Calu3 (cell line): ENCODE measurements at regions not wholly inside any gene's neighbourhood (a gene's known extent, or its start where the extent isn't known, plus 50 kb on each side); places are given as distances from the start of the nearest gene placed in this dataset.

Experiments used
- BruUV-seq: library from RNA; stranded (reverse); fragments of 400-500 nt; replicated peaks from 2 replicates; lab custom pipeline; 2021; lab: Mats Ljungman, UMichigan
- CTCF ChIA-PET: fragments of 300-600 bp; sonication (Branson Sonifier 250); formaldehyde crosslinking; loops from one replicate; lab custom pipeline; 2022; ENCODE audit warnings: antibody characterized with exemption; lab: Charles Lee
- DNase-seq: peaks from one replicate; pipeline ENCODE4 v3.0.0; 2022
- H3K27ac Mint-ChIP-seq: one replicate; pipeline ENCODE4 v1.8.0; 2022; ENCODE audit warnings: mixed read lengths; ENCODE audit not compliant: unreplicated experiment
- H3K27me3 Mint-ChIP-seq: one replicate; pipeline ENCODE4 v1.8.0; 2022; ENCODE audit warnings: mixed read lengths; ENCODE audit not compliant: unreplicated experiment
- H3K36me3 Mint-ChIP-seq: one replicate; pipeline ENCODE4 v1.8.0; 2022; ENCODE audit warnings: mild to moderate bottlenecking, moderate library complexity, mixed read lengths; ENCODE audit not compliant: insufficient read depth, unreplicated experiment
- H3K4me1 Mint-ChIP-seq: one replicate; pipeline ENCODE4 v1.8.0; 2022; ENCODE audit warnings: mild to moderate bottlenecking, low read depth, mixed read lengths; ENCODE audit not compliant: unreplicated experiment
- H3K4me3 Mint-ChIP-seq: one replicate; pipeline ENCODE4 v1.8.0; 2022; ENCODE audit warnings: mild to moderate bottlenecking, low read depth, moderate library complexity, mixed read lengths; ENCODE audit not compliant: unreplicated experiment
- H3K9me3 Mint-ChIP-seq: one replicate; pipeline ENCODE4 v1.8.0; 2022; ENCODE audit warnings: low read depth, mixed read lengths; ENCODE audit not compliant: unreplicated experiment
- CTCF ChIP-seq: fragments of 200-600 bp; IDR thresholded peaks from one replicate; pipeline ENCODE4 v1.8.0; 2022; ENCODE audit warnings: antibody characterized with exemption; ENCODE audit not compliant: unreplicated experiment
- intact Hi-C: fragments of 100-400 bp; cut with micrococcal nuclease; formaldehyde crosslinking; loops from one replicate; pipeline ENCODE4 v1.10.0; 2022; ENCODE audit not compliant: unreplicated experiment

DNA sequence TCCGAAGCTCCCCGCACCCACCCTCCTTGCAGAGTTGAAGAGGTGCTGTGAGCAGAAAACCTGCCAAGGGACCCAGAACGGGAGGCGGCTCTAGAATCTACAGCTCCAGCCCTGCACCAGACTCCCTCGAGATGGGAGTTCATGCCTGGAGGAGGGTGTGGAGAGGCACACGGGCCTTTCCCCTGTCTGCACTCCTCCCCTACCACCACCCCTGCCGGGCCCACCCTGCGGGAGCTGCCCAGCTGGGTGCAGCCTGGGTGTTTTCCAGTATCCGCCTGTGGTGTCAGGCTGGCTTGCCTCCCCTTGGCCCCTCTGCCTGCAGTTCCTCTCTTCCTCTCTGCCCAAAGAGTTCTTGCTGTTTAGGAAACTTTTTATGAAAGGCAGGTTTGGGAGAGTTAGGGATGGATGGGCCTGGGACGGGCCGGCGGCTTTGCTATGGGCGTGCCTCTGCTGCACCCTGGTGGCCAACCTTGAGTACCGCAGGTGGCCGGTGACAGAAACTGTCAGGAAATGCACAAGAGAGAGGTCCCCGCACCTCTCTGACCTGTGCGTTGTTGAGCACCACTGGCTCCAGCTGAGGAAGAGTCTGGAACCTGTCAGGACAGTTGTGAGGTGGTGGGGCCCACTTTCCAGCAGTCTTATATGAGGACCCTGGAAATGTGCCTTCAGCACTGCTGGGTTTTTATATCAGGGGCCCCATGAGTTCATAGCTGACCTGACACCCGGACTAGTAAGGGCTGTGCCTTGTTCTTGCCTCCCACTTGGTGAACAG lies 354.1 kb downstream of the SEC14L1 start:
- TF ChIP-seq CTCF: peak; percentile 95
- CTCF ChIA-PET: interaction anchor here (1.0 to 3.1 kb wide), 5 partner anchors 22 to 164 kb away, joined by 3 to 7 read pairs (median 4); no protein-coding TSS in a partner anchor
- no peaks in the 10 kb centered on the region for H3K9me3 Mint-ChIP-seq
- no peak overlapping the region for H3K4me3 Mint-ChIP-seq
- no peaks in the 10 kb centered on the region for H3K27me3 Mint-ChIP-seq
- H3K36me3 Mint-ChIP-seq: peaks cover 69% of the 10 kb centered on the region
- intact Hi-C loops: loop anchor here (2.0 to 5.0 kb wide), 2 partner anchors 64 to 163 kb away; no protein-coding TSS in a partner anchor
- no peaks in the 10 kb centered on the region for H3K4me1 Mint-ChIP-seq
- BruUV-seq: no TSS peak
- peak; percentile 84 for DNase-seq
- H3K27ac Mint-ChIP-seq: no peak overlapping the region

DNA sequence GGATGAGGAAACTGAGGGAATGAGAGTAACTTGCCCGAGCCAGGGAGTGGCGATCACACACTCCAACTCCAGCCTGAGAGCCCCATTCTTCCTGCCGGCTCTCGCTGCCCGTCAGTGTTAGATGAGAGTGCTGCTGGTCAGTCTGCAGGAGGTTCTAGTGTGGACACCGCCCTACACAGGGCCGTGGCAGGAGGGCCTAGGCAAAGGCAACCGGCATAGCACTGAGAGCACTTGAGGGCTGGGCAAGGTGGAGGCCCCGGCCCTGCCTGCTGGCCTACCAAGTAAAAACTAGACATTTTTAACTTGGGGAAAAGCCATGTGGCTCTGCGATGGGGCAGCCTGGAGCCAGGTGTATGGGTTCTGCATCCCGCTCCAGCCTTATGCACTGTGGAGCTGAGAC lies 354.8 kb downstream of the SEC14L1 start:
- H3K27ac Mint-ChIP-seq: no peak overlapping the region
- no peaks in the 10 kb centered on the region for H3K4me1 Mint-ChIP-seq
- no peaks in the 10 kb centered on the region for H3K27me3 Mint-ChIP-seq
- H3K36me3 Mint-ChIP-seq: peaks cover 70% of the 10 kb centered on the region
- intact Hi-C loops: loop anchor here (2.0 to 5.0 kb wide), 2 partner anchors 65 to 163 kb away; no protein-coding TSS in a partner anchor
- H3K4me3 Mint-ChIP-seq: no peak overlapping the region
- CTCF ChIA-PET: interaction anchor here (1.0 to 1.6 kb wide), 4 partner anchors 22 to 164 kb away, joined by 3 to 4 read pairs (median 4); no protein-coding TSS in a partner anchor
- H3K9me3 Mint-ChIP-seq: no peaks in the 10 kb centered on the region
- no peak for DNase-seq
- no peak for TF ChIP-seq CTCF
- BruUV-seq: no TSS peak

DNA sequence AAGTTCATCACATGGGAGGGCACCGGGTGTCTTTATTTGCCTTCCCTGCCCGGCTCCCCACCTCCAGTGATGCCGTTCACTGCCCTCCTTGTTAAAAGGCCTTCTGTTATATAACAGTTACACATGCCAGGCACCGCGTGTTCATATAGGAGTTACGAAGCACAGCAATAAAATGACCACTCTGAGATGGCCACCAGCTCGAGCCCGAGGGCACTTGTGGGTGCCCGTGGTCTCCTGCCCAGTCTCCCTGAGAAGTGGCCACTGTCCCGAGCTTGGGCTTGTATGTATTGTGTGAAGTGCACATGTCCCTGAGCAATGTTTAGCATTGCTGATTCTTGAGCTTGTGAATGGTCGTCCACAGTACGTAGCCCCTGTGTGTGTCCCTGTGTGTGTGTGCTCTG lies 355.6 kb downstream of the SEC14L1 start:
- H3K4me1 Mint-ChIP-seq: no peaks in the 10 kb centered on the region
- H3K4me3 Mint-ChIP-seq: no peak overlapping the region
- TF ChIP-seq CTCF: no peak
- intact Hi-C loops: loop anchor here (5.0 kb wide), 1 partner anchor 164 kb away; no protein-coding TSS in a partner anchor
- no peaks in the 10 kb centered on the region for H3K9me3 Mint-ChIP-seq
- no TSS peak for BruUV-seq
- CTCF ChIA-PET: interaction anchor here (0.7 to 1.3 kb wide), 3 partner anchors 13 to 624 kb away, joined by 3 to 4 read pairs (median 4); no protein-coding TSS in a partner anchor
- H3K27me3 Mint-ChIP-seq: no peaks in the 10 kb centered on the region
- no peak for DNase-seq
- peaks cover 71% of the 10 kb centered on the region for H3K36me3 Mint-ChIP-seq
- H3K27ac Mint-ChIP-seq: no peak overlapping the region

DNA sequence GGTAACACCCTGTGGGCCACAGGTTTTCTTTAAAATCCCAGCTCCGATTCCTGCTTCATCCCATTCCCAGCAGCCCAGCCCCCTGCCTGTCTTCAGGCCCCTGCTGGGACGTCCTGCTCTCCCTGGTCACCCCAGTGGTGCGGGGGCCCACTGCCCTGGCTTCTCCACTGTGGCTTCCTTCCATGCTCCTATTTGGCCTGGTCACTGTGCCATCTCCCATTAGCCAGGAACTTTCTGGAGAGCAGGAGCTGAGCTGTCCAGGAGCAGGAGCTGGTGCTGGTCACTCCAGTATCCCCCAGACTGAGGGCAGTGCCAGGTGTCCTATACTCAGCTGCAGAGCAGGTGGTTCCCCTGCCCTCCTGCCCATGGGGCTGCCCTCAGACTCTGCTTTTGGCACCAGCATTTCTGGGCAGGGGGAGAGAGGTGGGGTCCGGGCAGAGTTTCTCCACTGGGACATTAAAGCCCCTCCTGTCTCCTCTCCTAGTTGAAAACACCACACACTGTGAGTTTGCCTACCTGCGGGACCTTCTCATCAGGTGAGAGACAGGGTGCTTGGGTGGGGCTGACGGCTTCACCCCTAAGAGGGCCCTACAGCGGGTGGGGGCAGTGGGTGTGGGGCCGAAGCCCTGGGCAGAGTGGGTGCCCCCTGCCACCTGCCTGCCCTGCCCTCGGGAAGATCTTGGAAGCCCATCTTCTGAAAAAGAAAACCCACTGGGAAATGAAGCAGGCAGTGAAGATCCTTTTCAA lies 356.2 kb downstream of the SEC14L1 start:
- intact Hi-C loops: loop anchor here (5.0 kb wide), 1 partner anchor 165 kb away; no protein-coding TSS in a partner anchor
- no peak overlapping the region for H3K27ac Mint-ChIP-seq
- no peak for TF ChIP-seq CTCF
- CTCF ChIA-PET: no interaction called here
- H3K36me3 Mint-ChIP-seq: peaks cover 75% of the 10 kb centered on the region
- BruUV-seq: no TSS peak
- no peaks in the 10 kb centered on the region for H3K4me1 Mint-ChIP-seq
- H3K27me3 Mint-ChIP-seq: no peaks in the 10 kb centered on the region
- H3K9me3 Mint-ChIP-seq: no peaks in the 10 kb centered on the region
- H3K4me3 Mint-ChIP-seq: no peak overlapping the region
- no peak for DNase-seq
